Stimulated activated CD4-positive, alpha-beta T cell treated with anti-CD3 and anti-CD28 coated beads, Interleukin-2, amount 100 ng/mL, for 48 hours (primary cell): ENCODE measurements at regions not wholly inside any gene's neighbourhood (a gene's known extent, or its start where the extent isn't known, plus 50 kb on each side); places are given as distances from the start of the nearest gene placed in this dataset.

ENCODE experiments used
- DNase-seq, 2 donors: peaks; one replicate each; pipeline ENCODE4 v3.0.0-alpha.2; 2020

GRCh38 chr6:28737750-28738395 is 185.9 kb downstream of the TRIM27 start:
- DNase-seq: no peak

DNA sequence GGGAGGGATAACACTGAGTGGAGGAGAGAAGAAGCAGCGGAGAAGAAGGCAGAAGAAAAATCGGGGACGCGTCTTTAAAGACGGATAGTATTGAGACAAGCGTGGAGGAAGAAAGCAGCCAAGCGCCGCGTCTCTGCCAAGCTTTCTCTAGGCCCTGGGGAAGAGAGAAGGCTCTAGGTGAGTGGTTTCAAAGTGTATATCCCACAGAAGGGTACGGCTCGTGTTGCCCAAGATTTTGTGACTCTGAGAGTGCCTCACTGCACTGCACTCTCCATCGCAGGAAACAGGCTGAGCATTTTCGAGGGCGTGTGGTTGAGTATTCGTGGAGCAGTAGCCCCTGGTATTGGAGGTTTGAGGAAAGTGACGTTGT is 185.4 kb downstream of the TRIM27 start:
- DNase-seq: no peak

- no peak for DNase-seq
Measured at GRCh38 chr6:28741363-28741762, 182.4 kb downstream of the TRIM27 start.

DNA sequence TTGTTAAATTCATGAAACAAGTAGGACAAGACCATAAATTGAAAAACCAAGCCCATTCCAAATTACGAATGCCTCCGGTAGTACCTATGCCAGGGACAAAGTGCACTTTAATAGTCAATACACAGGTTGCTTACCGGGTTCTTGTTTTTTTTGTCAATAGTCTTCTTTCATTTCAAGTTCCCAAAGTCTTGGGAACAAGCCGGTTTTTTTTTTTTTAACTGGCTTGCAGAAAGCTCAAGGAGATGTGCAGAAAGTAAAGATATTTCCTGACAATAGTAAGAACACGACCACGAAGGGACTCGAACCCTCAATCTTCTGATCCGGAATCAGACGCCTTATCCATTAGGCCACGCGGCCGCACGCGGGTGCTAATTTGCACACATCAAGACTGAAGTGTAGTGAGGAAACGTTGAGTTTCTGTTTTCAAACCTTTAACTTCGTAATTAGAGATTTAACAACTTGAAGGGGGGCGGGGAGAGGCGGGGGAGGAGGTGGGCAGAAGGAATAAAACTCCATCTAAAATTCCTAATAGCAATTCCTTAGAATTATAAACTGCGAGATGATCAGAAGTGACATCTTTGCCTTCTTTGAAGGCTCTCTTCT is 181.0 kb downstream of the TRIM27 start:
- DNase-seq: peak; percentile 21 to 32

GRCh38 chr6:28743271-28743789 is 180.5 kb downstream of the TRIM27 start:
- DNase-seq: no peak

DNA sequence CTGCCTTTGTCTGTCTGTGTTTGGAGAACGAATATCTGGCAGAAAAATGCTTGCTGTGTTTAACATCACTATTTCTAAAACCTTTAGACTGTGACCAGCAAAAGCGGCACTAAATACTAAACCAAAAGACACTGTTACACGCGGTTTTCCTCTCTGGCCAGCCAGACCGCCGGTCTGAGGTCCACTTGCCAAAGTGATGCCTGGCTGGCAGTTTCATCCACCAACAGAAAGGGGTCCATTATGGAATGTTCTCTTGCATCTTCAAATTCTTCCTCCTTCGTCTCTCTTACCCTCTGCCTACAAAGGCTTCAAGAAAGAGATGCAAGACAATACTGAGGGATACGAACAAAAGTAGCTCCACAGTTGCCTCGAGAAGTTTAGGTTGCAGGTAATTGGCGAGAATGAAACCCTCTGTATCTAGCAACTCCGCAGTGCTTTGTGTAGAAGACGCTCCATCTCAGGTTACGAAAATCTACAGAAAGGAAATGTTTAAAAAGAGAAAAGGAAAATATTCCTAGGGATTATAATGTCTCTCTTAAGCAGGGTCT is 176.6 kb downstream of the TRIM27 start:
- DNase-seq: no peak

- DNase-seq: no peak
Measured at GRCh38 chr6:28747631-28748157, 176.1 kb downstream of the TRIM27 start.

DNA sequence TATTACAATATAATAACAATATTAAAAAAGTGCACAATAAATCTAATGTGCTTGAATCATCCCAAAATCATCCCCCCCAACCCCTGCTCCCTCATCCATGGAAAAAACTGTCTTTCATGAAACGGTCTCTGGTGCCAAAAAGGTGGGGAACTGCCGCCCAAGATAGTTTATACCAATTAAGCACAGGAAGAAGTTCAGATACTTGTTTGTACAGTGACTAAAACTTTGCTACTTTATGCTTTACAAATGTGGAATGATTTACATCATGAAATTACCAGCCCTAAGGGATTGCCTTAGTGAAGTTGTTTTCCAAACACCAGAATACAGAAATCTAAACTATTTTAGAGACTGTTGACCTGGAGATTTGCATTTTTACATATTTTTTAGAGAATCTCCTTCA is 175.6 kb downstream of the TRIM27 start:
- DNase-seq: no peak

GRCh38 chr6:28750926-28751458 is 172.8 kb downstream of the TRIM27 start:
- DNase-seq: no peak

DNA sequence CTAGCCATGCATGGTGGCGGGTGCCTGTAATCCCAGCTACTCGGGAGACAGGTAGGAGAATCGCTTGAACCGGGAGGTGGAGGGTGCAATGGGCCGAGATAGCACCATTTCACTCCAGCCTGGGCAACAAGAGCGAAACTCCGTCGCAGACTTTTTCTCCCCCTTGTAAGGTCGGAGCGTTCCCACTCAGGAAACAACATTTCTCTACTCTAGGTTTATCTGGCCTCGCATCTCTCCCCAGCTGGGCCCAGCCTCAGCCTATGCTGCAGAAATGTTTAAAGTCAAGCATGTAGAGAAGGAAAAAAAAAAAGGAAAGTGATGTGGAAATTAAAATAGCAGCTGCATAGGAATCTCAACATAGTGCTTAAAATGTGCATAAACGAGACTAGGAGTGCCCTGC is 172.3 kb downstream of the TRIM27 start:
- DNase-seq: no peak

DNA sequence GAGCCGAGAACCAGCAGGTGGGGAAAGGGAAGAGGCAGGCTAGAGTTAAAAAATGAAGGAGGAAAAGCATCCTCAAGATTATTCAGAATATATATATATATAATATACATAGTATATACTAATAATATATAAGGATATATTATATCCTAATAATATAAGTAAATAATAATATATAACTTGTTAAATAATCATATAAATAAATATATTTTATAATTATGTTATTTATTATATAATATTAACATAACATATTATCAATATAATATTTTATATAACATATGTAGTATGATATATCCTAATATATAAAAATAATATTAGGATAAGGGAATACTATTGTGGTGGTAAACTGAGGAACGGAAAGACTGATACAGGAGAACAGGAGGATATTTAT is 171.8 kb downstream of the TRIM27 start:
- no peak for DNase-seq

GRCh38 chr6:28757429-28758045 is 166.2 kb downstream of the TRIM27 start:
- no peak for DNase-seq

DNA sequence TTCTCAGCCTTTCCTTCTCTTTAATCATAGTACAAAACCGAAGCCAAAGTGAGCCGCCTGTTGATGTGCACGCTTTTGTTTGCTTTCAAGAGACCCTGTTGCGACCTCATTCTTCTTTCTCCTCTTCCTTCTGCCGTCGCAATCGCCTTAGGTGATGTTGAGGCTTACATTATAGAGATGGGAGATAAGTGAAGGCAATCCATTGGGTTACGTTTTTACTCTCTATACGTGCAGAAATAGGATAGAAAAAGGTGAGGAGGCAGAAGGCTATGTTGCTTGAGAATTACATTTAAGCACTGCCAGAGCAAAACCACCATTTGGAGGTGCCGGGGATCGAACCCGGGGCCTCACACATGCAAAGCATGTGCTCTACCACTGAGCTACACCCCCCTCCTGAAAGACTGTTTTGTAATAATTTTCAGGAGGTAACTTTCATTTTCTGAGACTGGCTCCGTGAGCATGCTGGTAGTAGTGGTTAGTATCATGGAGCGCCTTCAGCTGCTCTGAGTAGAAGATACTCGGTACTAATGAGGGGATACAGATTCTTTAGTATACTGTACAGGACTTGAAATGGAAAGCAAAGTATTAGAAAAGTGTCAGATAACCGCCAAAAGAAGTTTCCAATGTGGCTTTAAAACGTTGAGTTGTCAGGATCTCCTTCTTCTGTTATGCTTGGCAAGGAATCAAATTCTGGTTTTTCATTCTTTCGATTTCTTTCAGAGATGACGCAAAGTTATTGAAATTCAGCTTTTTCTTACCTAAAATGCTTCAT is 165.6 kb downstream of the TRIM27 start:
- no peak for DNase-seq

- DNase-seq: no peak
Measured at GRCh38 chr6:28758818-28759235, 165.0 kb downstream of the TRIM27 start.

DNA sequence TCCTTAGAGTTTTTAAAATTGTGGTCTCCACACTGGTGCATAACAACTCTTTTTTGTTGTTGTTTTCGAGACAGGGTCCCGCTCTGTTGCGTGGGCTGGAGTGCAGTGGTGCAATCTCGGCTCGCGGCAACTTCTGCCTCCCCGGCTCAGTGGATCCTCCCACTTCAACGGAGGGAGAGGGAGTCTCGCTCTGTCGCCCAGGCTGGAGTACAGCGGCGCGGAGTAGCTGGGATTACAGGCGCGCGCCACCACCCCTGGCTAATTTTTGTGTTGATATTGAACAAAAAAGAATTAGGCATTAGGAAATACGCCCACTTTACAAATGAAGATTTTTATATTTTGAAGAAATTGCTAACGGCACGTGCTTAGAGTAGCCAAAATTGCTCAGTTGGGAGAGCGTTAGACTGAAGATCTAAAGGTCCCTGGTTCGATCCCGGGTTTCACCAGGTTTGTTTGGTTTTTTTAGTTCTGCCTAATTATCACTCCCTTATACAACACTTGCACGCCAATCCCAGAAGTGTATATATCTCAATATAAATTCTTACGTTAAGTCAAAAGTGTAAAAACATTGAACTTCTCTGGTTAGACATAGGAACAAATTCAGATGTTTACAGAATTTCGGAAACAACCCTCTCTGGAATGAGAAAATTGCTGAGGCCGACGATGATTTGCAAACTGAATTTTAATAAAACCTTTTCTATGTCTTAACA is 159.6 kb downstream of the TRIM27 start:
- no peak for DNase-seq

DNA sequence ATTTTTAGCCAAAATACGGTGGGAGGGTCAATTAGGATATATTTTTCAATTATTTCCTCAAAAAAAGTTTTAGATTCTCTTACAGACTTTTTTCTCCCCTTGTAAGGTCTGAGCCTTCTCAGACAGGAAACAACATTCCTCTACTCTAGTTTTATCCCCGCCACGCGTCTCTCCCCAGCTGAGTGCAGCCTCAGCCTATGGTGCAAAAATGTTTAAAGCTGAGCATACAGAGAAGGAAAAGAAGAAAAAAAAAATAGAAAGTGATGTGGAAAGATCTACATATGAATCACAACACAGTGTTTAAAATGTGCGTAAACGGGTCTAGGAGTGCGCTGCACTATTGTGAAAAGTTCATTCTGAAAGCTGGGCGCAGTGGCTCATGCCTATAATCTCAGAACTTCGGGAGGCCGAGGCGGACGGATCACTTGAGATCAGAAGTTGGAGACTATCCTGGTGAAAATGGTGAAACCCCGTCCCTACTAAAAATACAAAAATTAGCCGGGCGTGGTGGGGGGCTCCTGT is 159.0 kb downstream of the TRIM27 start:
- no peak for DNase-seq

GRCh38 chr6:28765978-28766351 is 157.8 kb downstream of the TRIM27 start:
- no peak for DNase-seq

DNA sequence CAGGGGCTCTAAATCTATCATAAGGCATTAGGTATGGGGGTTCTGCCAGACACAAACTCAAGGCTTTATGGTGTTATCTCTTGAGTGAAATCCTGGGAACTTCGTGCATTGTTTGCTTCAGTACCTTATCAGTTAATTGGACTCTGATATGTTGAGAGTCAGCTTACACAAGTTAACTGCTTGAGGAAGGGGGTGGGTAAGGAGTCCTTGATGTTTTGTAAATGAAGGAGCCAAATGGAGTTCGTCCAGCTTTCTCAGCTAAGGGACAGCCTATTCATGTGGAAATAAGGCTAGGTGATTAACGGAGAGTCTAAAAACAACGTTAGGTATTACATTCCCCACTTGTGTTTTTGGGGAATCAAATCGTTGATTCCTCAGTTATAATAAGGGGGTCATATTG is 157.4 kb downstream of the TRIM27 start:
- DNase-seq: no peak

GRCh38 chr6:28767133-28767532 is 156.7 kb downstream of the TRIM27 start:
- no peak for DNase-seq

- no peak for DNase-seq
Measured at GRCh38 chr6:28767691-28768090, 156.1 kb downstream of the TRIM27 start.

GRCh38 chr6:28768187-28768913 is 155.4 kb downstream of the TRIM27 start:
- no peak for DNase-seq
